Cardiac muscle cell (in vitro differentiated cells and primary cell): ENCODE measurements at regions not wholly inside any gene's neighbourhood (a gene's known extent, or its start where the extent isn't known, plus 50 kb on each side); places are given as distances from the start of the nearest gene placed in this dataset.

ENCODE experiments used
- DNase-seq, 2 donors: peaks; one replicate each; pipeline versions ENCODE4 v3.0.0 to v3.0.0-alpha.2; 2010 to 2017; ENCODE audit warnings: low read depth in 1 of 2, low spot score in 1 of 2
- H3K27ac ChIP-seq: fragments of 200-600 bp; sonication (generic); 2 replicates; pipeline ENCODE4 v1.5.1; 2016
- H3K27me3 ChIP-seq: fragments of 200-600 bp; sonication (generic); 2 replicates; pipeline ENCODE4 v1.6.0; 2016; ENCODE audit warnings: control low read depth
- H3K36me3 ChIP-seq: fragments of 200-600 bp; sonication (generic); 2 replicates; pipeline ENCODE4 v1.5.1; 2016; ENCODE audit warnings: control low read depth
- H3K4me1 ChIP-seq: fragments of 200-600 bp; sonication (generic); 2 replicates; pipeline ENCODE4 v1.8.1; 2017; ENCODE audit warnings: low read depth, mild to moderate bottlenecking, mixed run types
- H3K4me3 ChIP-seq: fragments of 200-600 bp; sonication (generic); 2 replicates; pipeline ENCODE4 v1.5.1; 2016; ENCODE audit warnings: mild to moderate bottlenecking
- H3K9me3 ChIP-seq: fragments of 200-600 bp; sonication (generic); 2 replicates; pipeline ENCODE4 v1.5.1; 2017; ENCODE audit warnings: low read depth, mild to moderate bottlenecking, control low read depth
- TF ChIP-seq, protein P1 (sequence below): IDR thresholded peaks from 2 replicates; pipeline ENCODE4 v1.5.1; 2012; ENCODE audit warnings: low read depth, mild to moderate bottlenecking, low read length

GRCh38 chr1:113253187-113253586, 137.1 kb upstream of the MAGI3 start:
- no peaks in the 10 kb centered on the region for H3K36me3 ChIP-seq

DNA sequence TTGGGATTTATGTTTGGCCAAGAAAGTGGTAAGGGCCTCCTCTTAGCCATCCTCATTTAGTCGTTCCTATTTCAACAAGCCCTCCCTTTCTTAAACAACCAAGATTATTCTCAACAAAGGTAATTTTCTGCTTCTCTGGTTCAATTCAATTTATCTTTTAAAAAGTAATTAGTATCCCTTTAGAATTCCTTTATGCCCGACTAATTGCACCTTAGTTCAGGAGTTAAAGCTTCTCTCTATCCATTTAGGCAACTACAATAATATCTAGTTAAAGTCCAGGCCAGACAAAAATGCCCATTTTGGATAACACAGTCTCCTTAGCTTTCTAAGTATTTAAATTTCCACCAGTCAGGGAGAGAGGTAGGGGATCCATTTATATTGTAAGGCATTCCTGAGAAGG, 136.7 kb upstream of the MAGI3 start:
- no peak for DNase-seq
- H3K9me3 ChIP-seq: no peaks in the 10 kb centered on the region
- peak overlapping the region; percentile 5 for H3K27ac ChIP-seq
- H3K4me1 ChIP-seq: peaks cover 19% of the 10 kb centered on the region
- H3K36me3 ChIP-seq: no peaks in the 10 kb centered on the region
- TF ChIP-seq, protein P1, sequence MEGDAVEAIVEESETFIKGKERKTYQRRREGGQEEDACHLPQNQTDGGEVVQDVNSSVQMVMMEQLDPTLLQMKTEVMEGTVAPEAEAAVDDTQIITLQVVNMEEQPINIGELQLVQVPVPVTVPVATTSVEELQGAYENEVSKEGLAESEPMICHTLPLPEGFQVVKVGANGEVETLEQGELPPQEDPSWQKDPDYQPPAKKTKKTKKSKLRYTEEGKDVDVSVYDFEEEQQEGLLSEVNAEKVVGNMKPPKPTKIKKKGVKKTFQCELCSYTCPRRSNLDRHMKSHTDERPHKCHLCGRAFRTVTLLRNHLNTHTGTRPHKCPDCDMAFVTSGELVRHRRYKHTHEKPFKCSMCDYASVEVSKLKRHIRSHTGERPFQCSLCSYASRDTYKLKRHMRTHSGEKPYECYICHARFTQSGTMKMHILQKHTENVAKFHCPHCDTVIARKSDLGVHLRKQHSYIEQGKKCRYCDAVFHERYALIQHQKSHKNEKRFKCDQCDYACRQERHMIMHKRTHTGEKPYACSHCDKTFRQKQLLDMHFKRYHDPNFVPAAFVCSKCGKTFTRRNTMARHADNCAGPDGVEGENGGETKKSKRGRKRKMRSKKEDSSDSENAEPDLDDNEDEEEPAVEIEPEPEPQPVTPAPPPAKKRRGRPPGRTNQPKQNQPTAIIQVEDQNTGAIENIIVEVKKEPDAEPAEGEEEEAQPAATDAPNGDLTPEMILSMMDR: no peak
- no peak overlapping the region for H3K4me3 ChIP-seq
- H3K27me3 ChIP-seq: no peaks in the 10 kb centered on the region

More at GRCh38 chr1:113253187-113253586, 137.1 kb upstream of the MAGI3 start:
- DNase-seq: no peak
- Histone ChIP-seq H3K4me1 (peaks cover 19% of the 10 kb centered on the region), H3K9me3 (no peaks in the 10 kb centered on the region), H3K27me3 (no peaks in the 10 kb centered on the region), H3K27ac (peak overlapping the region; percentile 5), H3K4me3 (no peak overlapping the region)
- TF ChIP-seq, protein P1: no peak

GRCh38 chr1:113255038-113255719, 135.1 kb upstream of the MAGI3 start:
- peaks cover 19% of the 10 kb centered on the region for H3K4me1 ChIP-seq
- DNase-seq: no peak
- H3K27ac ChIP-seq: no peak overlapping the region
- no peaks in the 10 kb centered on the region for H3K9me3 ChIP-seq
- H3K27me3 ChIP-seq: no peaks in the 10 kb centered on the region
- no peaks in the 10 kb centered on the region for H3K36me3 ChIP-seq
- TF ChIP-seq, protein P1: no peak
- H3K4me3 ChIP-seq: no peak overlapping the region

- Histone ChIP-seq H3K9me3 (no peaks in the 10 kb centered on the region), H3K4me1 (peaks cover 19% of the 10 kb centered on the region), H3K27ac (no peak overlapping the region), H3K27me3 (no peaks in the 10 kb centered on the region), H3K4me3 (no peak overlapping the region), H3K36me3 (no peaks in the 10 kb centered on the region)
- DNase-seq: no peak
- TF ChIP-seq, protein P1: no peak
These were observed 134.5 kb upstream of the MAGI3 start for GRCh38 chr1:113255720-113256347.

DNA sequence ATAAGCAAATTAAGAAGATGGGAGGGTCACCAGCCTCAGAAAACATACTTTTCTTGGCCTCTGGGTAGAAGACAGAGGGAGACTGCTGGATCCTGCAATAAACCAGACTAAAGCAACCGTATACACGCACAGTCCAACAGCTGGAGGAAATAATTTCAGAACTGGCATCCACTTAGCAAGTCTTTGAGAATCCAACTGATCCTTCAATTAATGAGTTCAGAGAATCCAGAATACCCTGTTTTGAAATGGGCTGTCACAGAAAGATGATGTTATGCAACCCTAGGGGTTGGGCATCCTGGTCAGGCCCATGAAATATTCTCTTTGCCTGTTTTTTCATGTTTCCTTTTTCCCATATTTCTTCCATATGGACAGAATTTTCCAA, 134.0 kb upstream of the MAGI3 start:
- Histone ChIP-seq H3K4me1 (peaks cover 19% of the 10 kb centered on the region), H3K4me3 (no peak overlapping the region), H3K36me3 (no peaks in the 10 kb centered on the region), H3K27me3 (no peaks in the 10 kb centered on the region), H3K9me3 (no peaks in the 10 kb centered on the region), H3K27ac (no peak overlapping the region)
- no peak for DNase-seq
- TF ChIP-seq, protein P1: no peak
